Fibroblast of upper back skin (primary cell): ENCODE measurements at regions not wholly inside any gene's neighbourhood (a gene's known extent, or its start where the extent isn't known, plus 50 kb on each side); places are given as distances from the start of the nearest gene placed in this dataset.
"Not testable (repeated sequence)": the region's sequence is repeated elsewhere in the genome, so short reads cannot be mapped to it uniquely, and the experiment has no call there.

Experiments used
- DNase-seq: peaks from one replicate; pipeline ENCODE4 v3.0.0-alpha.2; 2013

DNA sequence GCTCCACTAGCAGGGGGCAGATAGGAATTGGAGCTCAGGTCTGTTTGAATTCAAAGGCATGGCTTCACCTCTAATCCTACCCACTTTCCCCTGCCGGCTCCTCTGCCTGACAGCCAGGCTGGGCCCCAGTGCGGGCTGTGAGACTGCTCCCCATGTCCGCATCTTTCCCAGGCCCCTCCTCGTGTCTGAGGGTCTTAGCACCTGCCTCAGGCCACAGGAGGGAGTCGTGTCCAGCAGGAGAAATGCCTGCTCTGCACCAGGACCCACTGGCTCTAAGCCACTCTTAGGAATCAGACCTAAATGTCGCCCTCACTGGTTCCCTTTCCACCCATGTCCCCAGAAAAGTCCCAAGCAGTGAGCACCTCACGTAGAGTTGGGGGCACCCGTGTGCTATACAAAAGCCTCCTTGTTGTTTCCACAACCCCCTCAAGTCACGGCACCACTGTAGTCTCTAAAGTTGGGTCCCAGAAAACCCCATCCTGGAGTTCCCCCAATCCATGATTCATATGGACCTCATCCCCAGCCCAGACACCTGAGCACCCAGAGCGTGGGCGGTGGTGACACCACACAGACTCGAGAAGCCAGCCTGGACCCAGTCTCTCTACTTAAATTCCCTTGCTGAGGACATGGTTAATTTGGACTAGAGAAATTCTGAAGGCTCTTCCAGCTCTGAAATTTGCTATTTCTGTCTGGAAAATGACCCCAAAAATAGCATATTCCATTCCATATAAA lies 466.4 kb upstream of the ZMIZ1 start:
- no peak for DNase-seq

DNA sequence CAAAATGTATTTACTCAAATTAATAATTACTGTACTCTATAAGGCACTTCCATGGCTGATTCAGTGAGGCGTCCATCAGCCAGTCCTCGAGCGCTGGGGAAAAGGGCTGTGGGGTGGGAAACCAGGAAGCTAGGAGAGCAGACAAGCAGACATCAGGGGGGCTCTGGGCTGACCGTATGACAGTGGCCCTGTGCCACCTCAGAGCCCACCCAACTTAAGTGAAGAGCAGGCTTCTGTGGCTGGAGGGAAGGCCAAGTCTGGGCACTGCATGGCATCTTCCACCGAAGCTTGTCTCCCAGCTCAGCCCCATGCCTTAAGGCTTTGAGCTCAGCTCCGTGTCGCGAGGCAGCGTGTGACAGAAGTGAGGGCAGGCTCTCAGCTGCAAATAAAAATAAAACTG lies 464.5 kb upstream of the ZMIZ1 start:
- DNase-seq, result no peak

DNA sequence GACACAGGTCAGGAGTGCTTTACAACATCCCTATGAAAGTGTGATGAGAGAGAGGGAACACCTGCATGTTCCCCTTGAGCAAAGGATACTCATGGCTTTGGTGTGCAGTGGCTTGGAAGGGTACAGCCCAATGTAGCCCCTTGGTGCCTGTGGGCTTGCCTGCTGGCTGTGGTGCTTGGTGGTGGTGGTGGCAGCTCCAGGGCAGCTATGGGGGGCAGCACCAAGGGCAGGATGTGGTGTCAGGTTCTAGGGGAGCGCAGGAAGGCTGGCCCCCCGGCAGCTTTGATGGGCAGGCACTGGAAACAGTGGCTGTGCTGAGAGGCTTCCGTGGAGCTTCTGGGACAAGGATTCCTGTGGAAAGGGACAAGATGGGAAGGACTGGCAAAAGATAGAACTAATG lies 464.0 kb upstream of the ZMIZ1 start:
- DNase-seq, result no peak

DNA sequence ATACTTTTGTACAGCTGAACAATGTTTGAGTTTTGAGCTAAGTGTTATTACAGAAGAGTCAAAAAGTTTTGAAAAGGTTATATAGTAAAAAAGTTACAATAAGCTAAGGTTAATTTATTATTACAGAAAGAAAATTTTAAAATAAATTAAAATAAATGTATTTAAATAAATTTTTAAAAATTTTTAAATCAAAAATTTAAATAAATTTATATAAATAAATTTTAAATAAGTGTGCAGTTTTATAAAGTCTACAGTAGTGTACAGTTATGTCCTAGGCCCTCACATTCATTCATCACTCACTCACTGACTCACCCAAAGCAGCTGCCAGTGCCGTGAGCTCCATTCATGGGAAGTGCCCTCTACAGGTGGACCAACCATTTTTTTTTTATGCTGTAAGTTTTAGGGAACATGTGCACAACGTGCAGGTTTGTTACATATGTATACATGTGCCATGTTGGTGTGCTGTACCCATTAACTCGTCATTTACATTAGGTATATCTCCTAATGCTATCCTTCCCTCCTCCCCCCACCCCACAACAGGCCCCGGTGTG lies 462.9 kb upstream of the ZMIZ1 start:
- peak; percentile 25 for DNase-seq

DNA sequence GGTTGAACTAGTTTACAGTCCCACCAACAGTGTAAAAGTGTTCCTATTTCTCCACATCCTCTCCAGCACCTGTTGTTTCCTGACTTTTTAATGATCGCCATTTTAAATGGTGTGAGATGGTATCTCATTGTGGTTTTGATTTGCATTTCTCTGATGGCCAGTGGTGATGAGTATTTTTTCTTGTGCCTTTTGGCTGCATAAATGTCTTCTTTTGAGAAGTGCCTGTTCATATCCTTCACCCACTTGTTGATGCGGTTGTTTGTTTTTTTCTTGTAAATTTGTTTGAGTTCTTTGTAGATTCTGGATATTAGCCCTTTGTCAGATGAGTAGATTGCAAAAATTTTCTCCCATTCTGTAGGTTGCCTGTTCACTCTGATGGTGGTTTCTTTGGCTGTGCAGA lies 462.0 kb upstream of the ZMIZ1 start:
- not testable (repeated sequence) for DNase-seq

DNA sequence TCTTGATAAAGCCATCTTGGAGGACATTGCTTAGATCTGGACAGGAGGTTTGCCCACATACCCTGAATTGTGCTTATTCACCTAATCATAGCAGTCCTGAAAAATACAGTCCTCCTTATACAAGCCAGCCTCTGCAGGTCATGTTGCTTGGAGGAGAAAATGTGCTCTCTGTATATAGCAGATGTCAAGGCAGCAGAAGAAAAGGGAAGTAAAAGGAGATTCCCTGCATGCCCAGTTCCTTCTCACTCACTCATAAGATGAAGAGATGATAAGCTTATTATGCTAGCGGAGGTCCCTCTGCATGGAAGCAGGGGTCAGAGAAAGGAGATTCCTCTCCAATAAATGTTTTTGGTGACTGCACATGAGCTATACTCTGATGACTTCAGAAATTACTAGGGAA lies 458.8 kb upstream of the ZMIZ1 start:
- DNase-seq, result no peak

DNA sequence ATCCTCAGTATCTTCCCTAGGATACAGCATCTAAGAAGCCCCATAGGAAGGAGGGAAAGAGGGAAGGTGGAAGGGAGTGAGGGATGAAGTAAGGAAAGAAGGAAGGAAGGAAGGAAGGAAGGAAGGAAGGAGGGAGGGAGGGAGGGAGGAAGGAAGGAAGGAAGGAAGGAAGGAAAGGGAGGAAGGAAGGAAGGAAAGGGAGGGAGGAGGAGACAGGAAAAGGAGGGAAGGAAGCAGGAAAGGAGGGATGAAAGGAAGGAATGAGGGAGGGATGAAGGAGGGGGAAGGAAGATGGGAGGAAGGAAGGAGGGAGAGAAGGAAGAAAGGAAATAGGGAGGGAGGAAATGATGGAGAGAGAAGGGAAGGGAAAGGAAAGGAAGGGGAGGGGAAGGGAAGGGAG lies 455.6 kb upstream of the ZMIZ1 start:
- DNase-seq, result no peak

DNA sequence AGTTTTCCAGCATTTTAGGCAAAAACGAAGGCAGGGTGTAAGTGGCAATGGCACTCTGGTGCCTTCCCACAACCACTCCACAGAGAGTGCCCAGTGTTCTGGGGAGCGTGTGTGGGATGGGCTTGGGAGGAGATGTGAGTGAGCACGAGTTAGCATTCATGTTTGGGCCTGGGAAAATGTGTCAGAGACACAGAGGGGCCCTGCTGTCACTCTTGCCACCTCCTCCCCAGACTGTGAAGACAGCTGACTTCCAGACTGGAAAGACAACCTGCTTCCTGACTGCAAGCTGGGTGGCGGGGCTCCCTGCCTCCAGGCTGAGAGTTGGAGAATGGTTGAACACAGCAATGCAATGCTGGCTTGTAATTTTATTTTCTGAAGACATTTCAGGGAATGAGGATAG lies 454.5 kb upstream of the ZMIZ1 start:
- DNase-seq, result no peak

DNA sequence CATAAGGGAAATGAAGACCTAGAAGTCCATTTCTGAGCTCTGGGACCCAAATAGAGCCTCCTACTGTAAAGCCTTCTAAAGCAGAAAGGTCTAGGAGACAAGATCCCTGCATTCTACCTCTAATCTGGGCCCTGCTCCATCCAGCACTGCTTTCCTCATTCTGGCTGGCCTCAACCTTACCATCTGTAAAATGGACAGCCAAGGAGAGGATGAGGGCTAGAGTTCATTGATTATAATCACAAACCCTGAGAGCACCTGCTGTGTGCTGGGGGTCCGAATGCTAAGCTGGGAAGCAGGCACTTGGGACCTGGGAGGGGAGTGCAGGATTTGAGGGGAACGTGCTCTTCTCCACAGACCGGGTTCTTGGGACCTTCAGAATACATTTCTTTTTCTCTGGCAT lies 454.0 kb upstream of the ZMIZ1 start:
- DNase-seq, result no peak

DNA sequence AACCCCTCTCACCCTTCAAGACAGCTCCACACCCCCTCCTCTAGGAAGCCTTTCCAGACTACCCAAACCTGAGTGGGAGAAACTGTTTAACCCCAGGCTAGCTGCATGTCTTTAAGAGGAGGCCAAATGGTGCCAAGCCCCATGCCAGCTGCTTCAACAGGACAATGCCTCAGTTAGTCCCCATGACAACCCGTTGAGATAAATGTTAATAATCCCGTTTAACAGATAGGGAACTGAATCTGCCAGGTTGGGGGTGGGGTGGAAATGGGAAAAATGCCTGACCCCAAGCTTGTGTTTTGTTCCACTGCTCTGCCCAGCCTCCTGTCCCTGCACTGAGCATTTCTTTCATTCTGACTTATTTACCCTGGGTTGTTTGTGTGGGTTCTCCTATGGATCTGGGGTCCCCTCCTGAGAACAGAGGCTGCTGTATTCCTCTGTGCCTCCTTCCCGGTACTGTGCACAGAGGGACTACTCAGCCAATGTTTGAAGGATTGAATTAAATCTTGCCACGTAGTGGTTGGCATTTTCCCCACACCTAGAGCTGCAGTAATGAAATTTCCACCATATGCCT lies 452.6 kb upstream of the ZMIZ1 start:
- no peak for DNase-seq

DNA sequence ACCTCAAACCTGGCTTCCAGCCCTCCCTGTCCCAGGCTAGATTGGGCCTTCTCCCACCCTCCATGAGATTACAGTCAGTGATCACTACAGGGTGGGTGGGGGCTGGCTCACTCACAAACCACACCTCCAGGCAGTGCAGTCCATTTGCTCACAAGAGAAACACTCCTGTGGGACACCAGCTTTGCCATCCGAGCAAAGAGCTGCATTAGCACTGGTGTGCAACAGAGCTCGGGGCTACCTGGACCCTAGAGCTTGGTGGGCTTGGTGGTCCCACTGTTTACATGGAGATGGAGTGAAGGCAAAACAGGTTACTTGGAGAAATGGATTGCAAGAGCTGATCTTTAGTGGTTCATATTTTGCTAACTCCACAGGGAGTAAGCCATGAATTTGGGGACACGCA lies 451.7 kb upstream of the ZMIZ1 start:
- DNase-seq, result no peak

DNA sequence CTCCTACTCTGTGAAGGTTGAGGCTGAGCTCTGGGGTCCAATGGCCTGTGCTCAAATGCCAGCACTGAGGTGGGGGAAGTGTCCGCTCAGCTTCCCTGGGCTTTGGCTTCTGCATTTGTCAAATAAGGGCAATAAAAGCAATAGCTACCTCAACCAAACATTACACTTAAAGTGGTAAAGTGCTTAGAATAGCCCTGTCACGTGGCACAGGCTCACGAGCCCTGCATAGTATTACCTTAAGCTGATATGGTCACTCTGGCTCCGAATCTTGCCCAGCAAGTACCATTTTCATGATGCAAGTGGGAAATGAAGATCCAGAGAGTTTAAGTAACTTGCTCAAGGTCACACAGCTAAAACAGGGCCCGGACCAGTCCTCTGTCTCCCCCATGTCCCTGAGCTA lies 451.1 kb upstream of the ZMIZ1 start:
- DNase-seq, result no peak

DNA sequence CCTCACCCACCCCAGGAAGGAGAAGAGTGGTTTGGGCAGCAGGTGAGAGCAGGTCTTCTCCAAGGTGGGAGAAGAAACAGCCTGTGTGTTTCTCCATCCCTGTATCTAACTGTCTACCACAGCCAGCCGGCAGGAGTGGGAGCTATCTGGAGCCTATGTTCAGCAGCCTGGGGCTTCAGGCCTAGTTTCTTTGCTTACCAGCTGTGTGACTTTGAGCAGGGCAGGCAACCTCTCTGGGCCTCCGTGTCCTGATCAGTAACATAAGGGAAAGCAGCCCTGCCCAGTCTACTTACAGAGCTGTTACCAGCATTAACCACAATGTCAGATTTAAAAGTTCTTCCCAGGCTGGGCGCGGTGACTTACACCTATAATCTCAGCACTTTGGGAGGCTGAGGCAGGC lies 450.7 kb upstream of the ZMIZ1 start:
- DNase-seq, result no peak

DNA sequence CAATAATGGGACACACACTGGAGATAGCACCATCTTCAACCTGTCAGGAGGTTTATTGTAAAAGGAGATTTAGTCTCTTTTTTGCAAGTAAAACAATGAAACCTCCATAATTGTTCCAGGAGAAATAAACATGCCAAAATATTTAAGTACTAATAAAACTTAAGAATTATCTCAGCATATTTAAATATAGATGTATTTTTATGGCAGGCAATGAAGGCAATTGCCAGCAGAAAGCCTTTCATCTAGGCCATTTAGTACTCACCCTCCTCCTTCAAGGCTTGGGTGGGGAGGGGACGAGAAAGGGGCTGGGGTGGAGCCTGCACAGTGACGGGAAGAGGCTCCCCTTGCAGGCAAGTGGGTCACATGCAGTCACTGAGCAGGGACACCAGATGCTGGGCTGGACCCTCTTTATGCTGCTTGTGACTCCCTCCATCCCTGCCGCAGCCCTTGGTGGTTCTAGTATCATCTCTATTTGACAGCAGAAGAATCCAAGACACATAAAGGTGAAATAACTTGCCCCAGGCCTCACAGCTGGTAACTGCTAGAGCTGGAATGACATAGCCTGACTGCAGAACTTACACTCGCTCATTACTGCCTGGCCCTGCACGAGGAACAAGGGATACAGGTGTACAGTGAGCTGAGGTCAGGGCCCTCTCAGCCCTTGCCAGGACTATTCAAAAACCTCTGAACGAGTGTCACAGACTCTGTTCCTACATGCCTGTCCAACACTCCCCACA lies 449.5 kb upstream of the ZMIZ1 start:
- DNase-seq, result no peak

DNA sequence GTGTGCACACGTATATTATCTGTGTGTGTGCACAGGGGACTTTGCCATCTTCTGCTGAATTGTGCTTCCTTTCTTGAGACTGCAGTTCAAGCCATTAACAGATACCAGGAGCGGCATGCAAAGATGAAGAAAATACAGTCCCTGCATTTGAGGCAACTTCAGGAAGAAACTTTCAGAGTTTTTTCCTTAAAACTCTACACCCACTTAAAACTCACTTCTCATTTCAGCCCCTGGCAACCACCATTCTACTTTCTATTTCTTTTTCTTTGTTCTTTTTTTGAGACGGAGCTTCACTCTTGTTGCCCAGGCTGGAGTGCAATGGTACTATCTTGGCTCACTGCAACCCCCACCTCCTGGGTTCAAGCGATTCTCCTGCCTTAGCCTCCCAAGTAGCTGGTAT lies 448.9 kb upstream of the ZMIZ1 start:
- DNase-seq, result no peak

DNA sequence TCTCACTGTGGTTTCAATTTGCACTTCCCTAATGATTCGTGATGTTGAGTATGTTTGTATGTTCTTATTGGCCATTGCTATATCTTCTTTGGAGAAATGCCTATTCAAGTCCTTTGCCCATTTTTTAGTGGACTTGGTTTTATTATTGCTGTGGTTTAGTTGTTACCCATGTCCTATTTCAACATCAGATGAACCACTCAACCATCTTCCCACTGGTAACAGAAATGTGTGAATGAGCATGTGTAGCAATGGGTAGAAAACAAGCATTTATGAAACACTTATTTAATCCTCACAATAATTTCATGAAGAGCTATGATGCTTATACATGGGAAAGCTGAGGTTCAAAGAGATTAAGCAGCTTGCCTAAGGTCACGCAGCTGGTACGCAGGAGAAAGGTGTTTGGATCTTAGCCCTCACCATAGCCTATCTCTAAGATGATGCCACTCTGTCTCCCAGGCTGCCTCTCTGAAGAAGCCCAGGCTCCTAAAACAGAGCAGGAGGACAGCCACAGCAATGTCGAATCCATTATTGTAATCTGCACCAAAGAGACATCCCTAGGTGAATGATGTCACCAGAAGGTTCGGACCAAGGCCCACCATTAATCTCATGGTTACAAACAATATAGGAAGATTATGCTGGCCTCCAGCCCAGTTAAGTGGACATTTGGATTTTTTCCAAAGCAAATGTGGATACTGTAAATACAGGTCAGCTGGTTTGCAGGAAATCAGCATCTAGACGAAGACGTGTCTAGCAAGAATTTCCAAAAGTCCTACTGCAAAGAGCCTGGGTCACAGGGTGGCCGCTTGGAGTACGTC lies 447.6 kb upstream of the ZMIZ1 start:
- DNase-seq, result no peak

DNA sequence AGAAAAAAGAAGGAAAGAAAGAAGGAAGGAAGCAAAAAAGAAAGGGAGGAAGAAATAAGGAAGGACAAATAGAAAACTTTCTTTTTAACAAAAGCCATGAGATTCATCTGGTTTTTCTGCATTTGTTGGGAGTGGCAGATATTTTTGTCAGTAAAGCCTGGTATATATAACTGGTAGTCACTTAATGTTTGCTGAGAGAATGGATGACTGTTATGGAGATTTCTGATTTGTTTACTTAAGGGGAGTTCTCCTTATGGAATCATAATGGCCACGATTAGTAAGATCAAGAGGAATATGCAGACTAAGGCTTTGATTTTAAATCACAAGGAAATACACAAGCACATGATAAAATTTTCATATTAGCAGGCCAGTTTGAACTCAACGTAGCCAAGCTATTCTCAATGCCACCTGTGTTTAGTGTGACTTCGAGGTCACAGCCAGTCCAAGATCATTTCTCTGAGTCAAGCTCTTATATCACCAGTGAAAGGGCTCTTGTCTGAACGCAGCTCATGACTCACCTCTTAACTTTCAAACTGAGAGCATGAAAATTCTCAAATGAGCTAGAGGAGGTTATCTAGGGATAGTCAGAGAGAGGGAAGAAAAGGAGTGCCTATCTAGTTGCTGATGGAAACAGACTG lies 445.1 kb upstream of the ZMIZ1 start:
- DNase-seq, result peak; percentile 79

DNA sequence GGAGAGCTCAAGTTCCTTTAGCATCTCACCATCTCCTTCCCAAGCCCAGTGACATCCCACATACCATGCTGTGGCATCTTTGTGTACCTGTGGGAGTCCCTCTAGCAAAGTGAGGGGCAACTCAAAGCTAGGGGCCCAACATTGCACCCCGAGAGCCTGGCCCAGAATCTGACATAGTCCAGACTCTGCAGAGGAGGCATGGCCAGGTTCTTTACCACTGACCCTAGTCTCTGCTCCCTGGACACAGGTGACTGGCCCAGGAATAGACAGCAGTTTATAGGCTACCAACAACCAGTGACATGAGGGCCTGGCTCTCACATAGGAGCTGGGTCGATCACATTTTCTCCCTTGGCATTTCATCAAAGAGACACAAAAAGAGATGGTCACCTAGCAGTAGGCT lies 444.0 kb upstream of the ZMIZ1 start:
- no peak for DNase-seq

DNA sequence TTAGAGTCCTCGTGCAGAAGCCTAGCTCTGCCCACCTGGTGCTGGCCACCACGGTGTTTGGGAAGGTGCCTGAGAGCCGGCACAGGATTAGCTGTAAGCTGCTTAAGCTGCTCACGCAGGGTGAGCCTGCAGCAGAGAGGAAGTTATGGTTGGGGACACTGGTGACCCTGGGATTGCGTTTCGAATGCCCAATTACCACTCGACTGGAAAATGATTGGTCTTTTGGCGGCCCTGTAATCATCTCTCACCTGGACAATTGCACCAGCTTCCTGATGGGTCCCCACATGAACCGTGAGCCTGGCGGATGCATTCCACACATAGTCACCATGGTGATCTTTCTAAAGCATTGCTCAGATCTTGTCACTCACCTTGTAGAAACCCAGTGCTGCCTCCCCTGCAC lies 442.3 kb upstream of the ZMIZ1 start:
- no peak for DNase-seq

DNA sequence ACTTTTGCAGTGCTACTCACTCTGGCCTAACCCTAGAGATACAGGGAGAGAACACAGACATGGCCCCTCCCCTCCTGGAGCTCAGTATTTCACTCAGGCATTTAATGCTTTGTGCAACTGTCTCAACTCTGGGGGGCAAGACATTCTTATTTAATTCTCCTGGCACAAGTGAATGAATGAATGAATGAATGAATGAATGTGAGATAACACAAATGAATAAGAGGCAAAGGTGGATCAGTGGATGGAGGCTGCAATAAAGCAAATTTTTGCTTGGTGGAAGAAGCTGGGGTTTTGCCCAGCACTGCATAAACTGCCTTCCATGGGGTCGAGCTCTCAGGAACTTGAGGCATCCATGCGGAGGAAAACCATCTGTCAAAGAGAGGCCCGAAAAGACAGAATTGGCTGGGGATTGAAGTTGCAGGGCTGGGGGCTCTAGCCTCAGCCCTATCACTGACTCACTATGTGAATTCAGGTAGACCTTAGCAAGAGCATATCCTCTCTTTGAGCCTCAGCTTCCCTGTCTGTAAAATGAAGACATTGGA lies 441.4 kb upstream of the ZMIZ1 start:
- DNase-seq, result no peak

DNA sequence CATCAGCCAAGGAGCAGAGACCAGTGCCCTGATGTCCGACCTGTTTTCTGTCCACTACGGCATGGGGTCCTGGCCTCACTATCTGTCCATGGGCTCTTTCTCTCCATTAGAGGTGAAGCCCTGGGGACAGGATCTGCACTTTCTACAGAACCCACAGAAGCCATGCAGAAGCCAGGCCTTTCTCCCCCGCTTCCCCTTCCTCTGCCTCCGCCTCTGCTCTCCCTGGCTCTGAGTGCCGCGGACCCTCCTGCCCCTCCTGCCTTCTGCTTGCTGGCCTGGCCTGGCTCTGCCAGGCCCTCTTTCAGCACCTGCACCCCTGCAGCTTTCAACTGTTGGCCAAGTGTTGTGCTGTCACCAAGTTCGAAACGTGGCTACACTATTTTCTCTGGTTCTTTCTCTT lies 439.8 kb upstream of the ZMIZ1 start:
- DNase-seq, result no peak

DNA sequence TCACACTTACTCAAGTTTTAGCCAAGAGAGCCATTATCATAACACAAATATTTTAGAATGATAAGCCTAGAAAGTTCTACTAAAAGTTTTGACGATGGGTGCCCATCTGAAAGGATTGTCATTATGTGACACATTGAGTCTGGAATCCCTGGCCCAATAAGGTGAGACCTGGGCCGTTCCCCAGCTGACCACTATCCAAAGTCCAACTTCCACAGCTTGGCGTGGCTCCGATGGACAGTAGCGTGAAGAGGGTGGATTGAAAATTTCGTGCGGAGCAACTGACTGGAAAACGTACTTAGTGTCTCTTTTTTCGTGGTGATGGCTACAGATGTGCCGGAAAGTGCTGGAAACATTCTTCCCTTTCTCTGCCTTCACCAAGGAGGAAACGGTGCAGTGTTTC lies 439.0 kb upstream of the ZMIZ1 start:
- DNase-seq, result no peak
